ENCODE measurements at regions not wholly inside any gene's neighbourhood (a gene's known extent, or its start where the extent isn't known, plus 50 kb on each side); places are given as distances from the start of the nearest gene placed in this dataset.
A peak's percentile ranks its signal among the peaks of the same experiment; 100 is the strongest.
"Not testable (repeated sequence)": the region's sequence is repeated elsewhere in the genome, so short reads cannot be mapped to it uniquely, and the experiment has no call there.

- ATAC-seq: peak; percentile 75
These were observed 95.0 kb downstream of the TMEM17 start for GRCh38 chr2:62410926-62411456.

GRCh38 chr2:62410015-62410453 is 96.0 kb downstream of the TMEM17 start:
- ATAC-seq: no peak

GRCh38 chr2:62409442-62409841 is 96.6 kb downstream of the TMEM17 start:
- peak; percentile 58 for ATAC-seq

GRCh38 chr2:62408241-62408677 is 97.7 kb downstream of the TMEM17 start:
- no peak for ATAC-seq

- ATAC-seq: no peak
These were observed 98.2 kb downstream of the TMEM17 start for GRCh38 chr2:62407838-62408237.

- no peak for ATAC-seq
These were observed 98.6 kb downstream of the TMEM17 start for GRCh38 chr2:62407401-62407800.

- no peak for ATAC-seq
These were observed 99.4 kb downstream of the TMEM17 start for GRCh38 chr2:62406573-62407043.

GRCh38 chr2:62404913-62405312 is 101.1 kb downstream of the TMEM17 start:
- ATAC-seq: no peak

GRCh38 chr2:62402156-62402555 is 103.8 kb downstream of the TMEM17 start:
- ATAC-seq: no peak

GRCh38 chr2:62398356-62398755 is 107.6 kb downstream of the TMEM17 start:
- no peak for ATAC-seq

GRCh38 chr2:62396880-62397279 is 109.1 kb downstream of the TMEM17 start:
- ATAC-seq: no peak

- ATAC-seq: no peak
These were observed 112.7 kb downstream of the TMEM17 start for GRCh38 chr2:62393293-62393692.

GRCh38 chr2:62391696-62392095 is 114.3 kb downstream of the TMEM17 start:
- ATAC-seq: no peak

- not testable (repeated sequence) for ATAC-seq
These were observed 119.6 kb downstream of the TMEM17 start for GRCh38 chr2:62386378-62386777.

GRCh38 chr2:62383846-62384245 is 122.1 kb downstream of the TMEM17 start:
- no peak for ATAC-seq

- ATAC-seq: no peak
These were observed 123.2 kb downstream of the TMEM17 start for GRCh38 chr2:62382757-62383156.

- ATAC-seq: no peak
These were observed 123.9 kb downstream of the TMEM17 start for GRCh38 chr2:62382122-62382521.

GRCh38 chr2:62381656-62382055 is 124.3 kb downstream of the TMEM17 start:
- no peak for ATAC-seq

GRCh38 chr2:62379566-62379965 is 126.4 kb downstream of the TMEM17 start:
- no peak for ATAC-seq

- no peak for ATAC-seq
These were observed 130.9 kb downstream of the TMEM17 start for GRCh38 chr2:62375113-62375420.

GRCh38 chr2:62374301-62375112 is 131.5 kb downstream of the TMEM17 start:
- no peak for ATAC-seq

- ATAC-seq: no peak
These were observed 133.2 kb downstream of the TMEM17 start for GRCh38 chr2:62372824-62373223.

- no peak for ATAC-seq
These were observed 135.4 kb downstream of the TMEM17 start for GRCh38 chr2:62370321-62371250.

Data from esophagus mucosa (tissue), 1 donor.